Activated CD4-positive, alpha-beta T cell treated with anti-CD3 and anti-CD28 coated beads for 4 hours (primary cell): ENCODE measurements at regions not wholly inside any gene's neighbourhood (a gene's known extent, or its start where the extent isn't known, plus 50 kb on each side); places are given as distances from the start of the nearest gene placed in this dataset.
"Not testable (repeated sequence)": the region's sequence is repeated elsewhere in the genome, so short reads cannot be mapped to it uniquely, and the experiment has no call there.

Experiments used
- DNase-seq, 2 donors: peaks; one replicate each; pipeline ENCODE4 v3.0.0-alpha.2; 2020

GRCh38 chr5:92364986-92365550 is 982.0 kb upstream of the ARRDC3 start:
- DNase-seq, result no peak

GRCh38 chr5:92353107-92354030 is 970.3 kb upstream of the ARRDC3 start:
- DNase-seq, result no peak

DNA sequence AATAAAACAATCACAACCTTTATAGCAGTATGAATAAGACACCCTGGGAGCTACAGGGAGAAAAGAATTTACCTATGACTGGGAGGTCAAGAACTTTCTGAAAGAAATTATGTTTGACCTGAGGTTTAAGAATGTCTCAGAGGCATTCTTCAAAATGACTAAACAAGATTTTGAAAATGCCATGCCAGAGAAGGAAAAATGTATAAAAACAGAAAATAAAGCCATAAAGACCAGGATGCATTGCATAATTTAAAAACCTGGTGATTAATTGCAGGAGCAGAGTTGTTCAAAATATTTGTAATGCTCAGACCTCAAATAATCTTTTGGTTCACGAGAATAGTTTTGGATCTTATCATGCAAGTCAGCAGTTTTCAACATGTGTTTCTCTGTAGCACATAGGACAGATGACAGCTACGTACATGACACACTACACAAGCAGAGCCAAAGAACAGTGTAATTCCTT is 954.7 kb upstream of the ARRDC3 start:
- no peak for DNase-seq

- DNase-seq, result no peak
Measured at GRCh38 chr5:92332039-92332438, 948.9 kb upstream of the ARRDC3 start.

- DNase-seq, result no peak
Measured at GRCh38 chr5:92330365-92330764, 947.2 kb upstream of the ARRDC3 start.

GRCh38 chr5:92329759-92330158 is 946.6 kb upstream of the ARRDC3 start:
- DNase-seq, result no peak

- no peak for DNase-seq
Measured at GRCh38 chr5:92328584-92329259, 945.6 kb upstream of the ARRDC3 start.

DNA sequence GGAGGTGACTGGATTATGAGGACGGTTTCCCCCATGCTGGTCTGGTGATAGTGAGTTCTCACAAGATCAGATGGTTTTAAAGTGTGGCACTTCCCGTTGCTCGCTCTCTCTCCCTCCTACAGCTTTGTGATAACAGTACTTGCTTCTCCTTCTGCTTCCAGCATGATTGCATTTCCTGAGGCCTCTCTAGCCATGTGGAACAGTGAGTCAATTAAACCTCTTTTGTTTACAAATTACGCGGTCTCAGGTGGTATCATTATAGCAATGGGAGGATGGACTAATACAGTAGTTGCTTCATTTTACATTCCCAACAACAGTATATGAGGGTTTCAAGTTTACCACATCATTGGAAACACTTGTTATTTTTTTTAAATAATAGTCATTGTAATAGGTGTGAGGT is 937.3 kb upstream of the ARRDC3 start:
- no peak for DNase-seq

GRCh38 chr5:92313385-92313784 is 930.3 kb upstream of the ARRDC3 start:
- DNase-seq, result no peak

- no peak for DNase-seq
Measured at GRCh38 chr5:92309336-92309991, 926.3 kb upstream of the ARRDC3 start.

DNA sequence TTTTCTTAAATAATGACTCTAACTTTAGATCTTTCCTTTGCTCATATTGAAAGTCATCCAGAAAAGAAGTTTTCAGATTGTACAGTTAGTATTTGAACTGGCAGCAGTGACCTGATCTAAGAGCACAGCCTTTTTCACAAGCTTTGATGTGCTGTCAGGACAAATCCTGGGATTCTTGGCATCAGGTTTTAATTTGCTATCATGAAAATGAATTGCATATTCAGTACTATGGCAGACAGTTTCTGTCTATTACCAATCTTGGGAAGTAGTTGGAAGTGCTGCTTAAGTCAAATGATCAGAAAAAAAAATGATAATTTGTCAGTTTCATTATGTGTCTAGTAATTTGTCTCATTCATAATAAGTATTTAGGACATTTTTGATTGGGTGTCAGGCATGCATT is 925.6 kb upstream of the ARRDC3 start:
- no peak for DNase-seq

- DNase-seq, result not testable (repeated sequence)
Measured at GRCh38 chr5:92302356-92302755, 919.2 kb upstream of the ARRDC3 start.

GRCh38 chr5:92283521-92283920 is 900.4 kb upstream of the ARRDC3 start:
- DNase-seq, result no peak

DNA sequence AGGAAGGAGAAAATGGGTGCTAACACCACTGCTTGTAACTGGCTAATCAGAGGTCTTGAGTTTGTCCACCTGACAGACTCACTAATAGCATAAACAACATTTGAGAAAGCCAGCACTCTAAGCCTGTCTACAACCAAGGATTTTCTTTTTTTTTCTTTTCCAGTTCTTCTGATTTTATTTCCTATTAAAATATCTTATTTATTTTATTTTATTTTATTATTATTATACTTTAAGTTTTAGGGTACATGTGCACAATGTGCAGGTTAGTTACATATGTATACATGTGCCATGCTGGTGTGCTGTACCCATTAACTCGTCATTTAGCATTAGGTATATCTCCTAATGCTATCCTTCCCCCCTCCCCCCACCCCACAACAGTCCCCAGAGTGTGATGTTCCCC is 888.6 kb upstream of the ARRDC3 start:
- DNase-seq, result not testable (repeated sequence)

DNA sequence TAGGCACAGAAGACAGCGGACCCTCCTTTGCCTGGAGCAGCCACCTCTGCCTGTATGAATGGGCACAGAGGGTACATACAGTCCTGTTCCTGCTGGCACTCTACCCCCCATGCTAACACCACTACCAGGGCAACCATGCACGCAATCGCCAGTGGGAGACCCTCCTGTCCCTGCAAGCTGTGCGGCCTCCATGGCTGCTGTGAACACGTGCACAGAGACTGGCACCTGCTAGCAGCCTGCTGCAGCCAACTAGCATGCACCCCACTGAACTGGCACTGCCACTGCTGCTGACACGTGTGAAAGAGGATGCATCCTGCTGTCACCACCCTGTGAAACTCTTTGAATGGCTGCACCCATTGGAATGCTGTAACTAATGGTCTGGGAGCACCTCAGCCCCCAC is 885.2 kb upstream of the ARRDC3 start:
- no peak for DNase-seq

DNA sequence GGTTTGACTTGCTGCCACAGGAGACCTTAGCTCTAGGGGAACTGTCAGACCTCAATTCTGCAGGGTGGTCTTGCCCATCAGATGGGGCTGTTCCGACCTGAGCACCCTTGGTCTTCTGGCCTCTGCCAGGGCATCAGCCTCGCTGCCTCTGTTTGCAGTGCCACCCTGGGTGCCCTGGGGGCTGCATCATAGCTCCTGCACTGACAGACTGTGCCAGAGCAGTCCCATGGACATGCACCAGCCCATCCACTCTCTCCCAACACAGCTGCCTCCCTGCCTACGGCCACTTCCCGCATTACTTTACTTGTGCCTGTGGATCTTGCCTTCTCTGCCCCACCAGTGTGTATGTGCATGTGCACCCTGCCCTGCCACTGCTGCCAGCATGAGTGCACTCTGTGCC is 884.7 kb upstream of the ARRDC3 start:
- DNase-seq, result no peak

DNA sequence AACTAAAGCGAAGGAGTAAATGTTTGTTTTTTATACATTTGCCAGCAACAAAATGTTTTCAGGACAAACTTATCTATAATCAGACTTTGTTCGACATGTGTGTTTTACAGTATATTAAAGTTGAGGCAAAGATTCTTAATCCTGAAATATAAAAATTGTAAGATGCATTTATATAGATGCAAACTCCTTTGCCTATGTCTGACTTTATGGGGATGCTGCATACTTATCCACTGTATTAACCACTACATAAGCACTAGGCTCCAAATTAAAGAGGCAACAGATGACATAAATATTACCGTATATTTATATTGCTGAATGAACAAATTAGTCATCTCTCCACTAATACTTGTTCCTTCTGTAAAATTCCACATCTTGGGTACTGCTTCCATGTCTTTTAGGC is 882.7 kb upstream of the ARRDC3 start:
- DNase-seq, result no peak

DNA sequence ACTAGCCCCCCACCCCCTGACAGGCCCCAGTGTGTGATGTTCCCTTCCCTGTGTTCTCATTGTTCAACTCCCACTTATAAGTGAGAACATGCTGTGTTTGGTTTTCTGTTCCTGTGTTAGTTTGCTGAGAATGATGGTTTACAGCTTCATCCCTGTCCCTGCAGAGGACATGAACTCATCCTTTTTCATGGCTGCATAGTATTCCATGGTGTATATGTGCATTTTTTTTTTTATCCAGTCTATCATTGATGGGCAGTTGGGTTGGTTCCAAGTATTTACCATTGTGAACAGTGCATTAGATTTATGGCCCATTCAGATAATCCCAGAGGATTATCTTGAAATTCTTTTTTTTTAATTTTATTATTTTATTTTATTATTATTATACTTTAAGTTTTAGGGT is 872.5 kb upstream of the ARRDC3 start:
- not testable (repeated sequence) for DNase-seq

GRCh38 chr5:92248518-92248917 is 865.4 kb upstream of the ARRDC3 start:
- DNase-seq, result no peak

GRCh38 chr5:92242170-92242569 is 859.1 kb upstream of the ARRDC3 start:
- no peak for DNase-seq

GRCh38 chr5:92237896-92238295 is 854.8 kb upstream of the ARRDC3 start:
- no peak for DNase-seq

DNA sequence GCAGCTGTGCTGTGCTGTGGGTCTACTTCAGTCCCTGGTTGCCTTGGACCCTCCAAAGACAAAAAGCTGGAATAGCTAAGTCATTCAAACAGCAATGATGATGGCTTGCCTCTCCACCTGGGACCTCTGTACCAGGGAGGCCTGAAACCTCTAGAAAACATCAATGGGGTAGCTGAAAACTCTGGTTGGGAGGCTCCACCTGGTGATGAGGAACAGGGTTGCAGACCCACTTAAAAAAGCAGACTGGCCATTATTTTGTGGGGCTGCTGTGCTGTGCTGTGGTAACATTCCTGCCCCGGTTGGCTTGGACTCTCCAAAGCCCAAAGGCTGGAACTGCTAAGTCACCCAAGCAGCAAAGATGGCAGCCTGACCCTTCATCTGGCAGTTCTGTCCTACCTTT is 839.3 kb upstream of the ARRDC3 start:
- DNase-seq, result no peak

DNA sequence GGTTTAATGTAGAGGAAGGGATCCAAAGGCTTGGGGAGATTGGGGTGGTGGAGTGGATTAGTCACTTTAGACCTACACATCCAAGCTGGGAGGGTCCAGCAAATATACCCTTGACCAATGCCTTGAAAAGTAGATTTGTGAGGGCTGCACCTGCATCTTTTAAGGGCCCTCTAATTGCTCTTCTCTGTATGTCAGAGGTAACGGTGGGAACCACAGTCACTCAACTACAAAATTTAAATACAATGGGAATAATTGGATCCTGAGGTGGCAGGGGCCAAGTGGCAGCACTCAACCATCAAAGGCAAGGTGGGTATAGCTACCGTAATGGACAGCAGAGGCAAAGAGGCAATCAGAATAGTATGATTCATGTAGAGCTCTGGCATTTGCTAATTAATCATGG is 833.7 kb upstream of the ARRDC3 start:
- not testable (repeated sequence) for DNase-seq
